ENCODE measurements at regions not wholly inside any gene's neighbourhood (a gene's known extent, or its start where the extent isn't known, plus 50 kb on each side); places are given as distances from the start of the nearest gene placed in this dataset.

DNA sequence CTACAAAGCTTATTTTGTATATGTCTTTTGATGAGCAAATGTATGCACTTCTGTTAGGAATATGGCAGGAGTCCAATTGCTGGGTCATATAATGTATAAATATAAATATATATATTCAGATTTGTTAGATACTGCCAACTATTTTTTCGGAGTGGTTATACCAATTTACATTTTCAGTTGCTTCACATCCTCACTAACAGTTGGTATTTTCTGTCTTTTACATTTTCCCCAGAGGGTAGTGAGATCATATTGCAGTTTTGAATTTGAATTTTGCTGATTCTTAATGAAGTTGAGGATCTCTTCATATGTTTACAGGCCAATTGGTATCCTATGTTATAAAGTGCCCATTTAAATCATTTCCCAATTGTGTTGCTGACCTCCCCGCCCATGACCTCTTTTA lies 139.0 kb upstream of the KCNMB2 start:
- TF ChIP-seq MAX (CRISPR knock-in tag; IDR thresholded peaks at IDR 0.05) (no peak), PRDM15 (CRISPR knock-in tag; IDR thresholded peaks at IDR 0.05) (no peak), SP1 (CRISPR knock-in tag; conservative IDR thresholded peaks at IDR 0.05) (no peak), ZNF317 (CRISPR knock-in tag; IDR thresholded peaks at IDR 0.05; ENCODE audit: borderline replicate concordance, low read depth) (no peak), CREB1 (CRISPR knock-in tag; IDR thresholded peaks at IDR 0.05) (no peak), NR2C2 (CRISPR knock-in tag; IDR thresholded peaks at IDR 0.05) (no peak), TEAD1 (CRISPR knock-in tag; IDR thresholded peaks at IDR 0.05) (no peak), ZNF138 (CRISPR knock-in tag; conservative IDR thresholded peaks at IDR 0.05) (no peak), CREM (CRISPR knock-in tag; IDR thresholded peaks at IDR 0.05) (no peak), JUN (CRISPR knock-in tag; IDR thresholded peaks at IDR 0.05) (no peak)
- TF ChIP-seq, protein P1, sequence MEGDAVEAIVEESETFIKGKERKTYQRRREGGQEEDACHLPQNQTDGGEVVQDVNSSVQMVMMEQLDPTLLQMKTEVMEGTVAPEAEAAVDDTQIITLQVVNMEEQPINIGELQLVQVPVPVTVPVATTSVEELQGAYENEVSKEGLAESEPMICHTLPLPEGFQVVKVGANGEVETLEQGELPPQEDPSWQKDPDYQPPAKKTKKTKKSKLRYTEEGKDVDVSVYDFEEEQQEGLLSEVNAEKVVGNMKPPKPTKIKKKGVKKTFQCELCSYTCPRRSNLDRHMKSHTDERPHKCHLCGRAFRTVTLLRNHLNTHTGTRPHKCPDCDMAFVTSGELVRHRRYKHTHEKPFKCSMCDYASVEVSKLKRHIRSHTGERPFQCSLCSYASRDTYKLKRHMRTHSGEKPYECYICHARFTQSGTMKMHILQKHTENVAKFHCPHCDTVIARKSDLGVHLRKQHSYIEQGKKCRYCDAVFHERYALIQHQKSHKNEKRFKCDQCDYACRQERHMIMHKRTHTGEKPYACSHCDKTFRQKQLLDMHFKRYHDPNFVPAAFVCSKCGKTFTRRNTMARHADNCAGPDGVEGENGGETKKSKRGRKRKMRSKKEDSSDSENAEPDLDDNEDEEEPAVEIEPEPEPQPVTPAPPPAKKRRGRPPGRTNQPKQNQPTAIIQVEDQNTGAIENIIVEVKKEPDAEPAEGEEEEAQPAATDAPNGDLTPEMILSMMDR (IDR thresholded peaks at IDR 0.05) = no peak
- TF ChIP-seq, protein P2, sequence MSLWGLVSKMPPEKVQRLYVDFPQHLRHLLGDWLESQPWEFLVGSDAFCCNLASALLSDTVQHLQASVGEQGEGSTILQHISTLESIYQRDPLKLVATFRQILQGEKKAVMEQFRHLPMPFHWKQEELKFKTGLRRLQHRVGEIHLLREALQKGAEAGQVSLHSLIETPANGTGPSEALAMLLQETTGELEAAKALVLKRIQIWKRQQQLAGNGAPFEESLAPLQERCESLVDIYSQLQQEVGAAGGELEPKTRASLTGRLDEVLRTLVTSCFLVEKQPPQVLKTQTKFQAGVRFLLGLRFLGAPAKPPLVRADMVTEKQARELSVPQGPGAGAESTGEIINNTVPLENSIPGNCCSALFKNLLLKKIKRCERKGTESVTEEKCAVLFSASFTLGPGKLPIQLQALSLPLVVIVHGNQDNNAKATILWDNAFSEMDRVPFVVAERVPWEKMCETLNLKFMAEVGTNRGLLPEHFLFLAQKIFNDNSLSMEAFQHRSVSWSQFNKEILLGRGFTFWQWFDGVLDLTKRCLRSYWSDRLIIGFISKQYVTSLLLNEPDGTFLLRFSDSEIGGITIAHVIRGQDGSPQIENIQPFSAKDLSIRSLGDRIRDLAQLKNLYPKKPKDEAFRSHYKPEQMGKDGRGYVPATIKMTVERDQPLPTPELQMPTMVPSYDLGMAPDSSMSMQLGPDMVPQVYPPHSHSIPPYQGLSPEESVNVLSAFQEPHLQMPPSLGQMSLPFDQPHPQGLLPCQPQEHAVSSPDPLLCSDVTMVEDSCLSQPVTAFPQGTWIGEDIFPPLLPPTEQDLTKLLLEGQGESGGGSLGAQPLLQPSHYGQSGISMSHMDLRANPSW (CRISPR knock-in tag; conservative IDR thresholded peaks at IDR 0.05; ENCODE audit: low read depth) = no peak
